ENCODE measurements at regions not wholly inside any gene's neighbourhood (a gene's known extent, or its start where the extent isn't known, plus 50 kb on each side); places are given as distances from the start of the nearest gene placed in this dataset.

DNA sequence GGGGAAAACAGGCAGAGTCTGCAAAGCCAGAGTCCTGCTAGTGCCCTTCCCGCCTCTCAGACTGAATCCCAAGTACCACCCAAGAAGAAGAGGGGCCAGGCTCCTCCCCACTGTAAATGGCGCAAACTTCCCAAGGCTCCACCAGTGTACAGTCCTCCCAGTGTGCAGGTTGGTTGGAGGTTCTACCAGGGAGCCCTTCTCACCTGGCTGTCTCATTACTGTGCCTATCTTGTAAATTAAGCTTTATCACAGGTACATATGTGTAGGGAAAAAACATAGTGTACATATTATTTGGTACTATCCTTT lies 189.7 kb downstream of the FSCB start:
- TF ChIP-seq, protein P1, sequence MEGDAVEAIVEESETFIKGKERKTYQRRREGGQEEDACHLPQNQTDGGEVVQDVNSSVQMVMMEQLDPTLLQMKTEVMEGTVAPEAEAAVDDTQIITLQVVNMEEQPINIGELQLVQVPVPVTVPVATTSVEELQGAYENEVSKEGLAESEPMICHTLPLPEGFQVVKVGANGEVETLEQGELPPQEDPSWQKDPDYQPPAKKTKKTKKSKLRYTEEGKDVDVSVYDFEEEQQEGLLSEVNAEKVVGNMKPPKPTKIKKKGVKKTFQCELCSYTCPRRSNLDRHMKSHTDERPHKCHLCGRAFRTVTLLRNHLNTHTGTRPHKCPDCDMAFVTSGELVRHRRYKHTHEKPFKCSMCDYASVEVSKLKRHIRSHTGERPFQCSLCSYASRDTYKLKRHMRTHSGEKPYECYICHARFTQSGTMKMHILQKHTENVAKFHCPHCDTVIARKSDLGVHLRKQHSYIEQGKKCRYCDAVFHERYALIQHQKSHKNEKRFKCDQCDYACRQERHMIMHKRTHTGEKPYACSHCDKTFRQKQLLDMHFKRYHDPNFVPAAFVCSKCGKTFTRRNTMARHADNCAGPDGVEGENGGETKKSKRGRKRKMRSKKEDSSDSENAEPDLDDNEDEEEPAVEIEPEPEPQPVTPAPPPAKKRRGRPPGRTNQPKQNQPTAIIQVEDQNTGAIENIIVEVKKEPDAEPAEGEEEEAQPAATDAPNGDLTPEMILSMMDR (IDR thresholded peaks at IDR 0.05) = no peak
- TF ChIP-seq EP300 (IDR thresholded peaks at IDR 0.05) (no peak), POLR2AphosphoS5 (IDR thresholded peaks at IDR 0.05) (no peak), POLR2A (IDR thresholded peaks at IDR 0.05) (no peak)

Measured in gastroesophageal sphincter (tissue), 3 donors.